ENCODE measurements at regions not wholly inside any gene's neighbourhood (a gene's known extent, or its start where the extent isn't known, plus 50 kb on each side); places are given as distances from the start of the nearest gene placed in this dataset.
"Not testable (repeated sequence)": the region's sequence is repeated elsewhere in the genome, so short reads cannot be mapped to it uniquely, and the experiment has no call there.

- intact Hi-C loops (cut with DNase I; ENCODE audit: low total_unique reads), result no loop called here
- no peaks in the 10 kb centered on the region for H3K4me1 ChIP-seq
- no peaks in the 10 kb centered on the region for H3K27me3 ChIP-seq
- H3K9me3 ChIP-seq, result no peaks in the 10 kb centered on the region
- no peak for DNase-seq
- H3K36me3 ChIP-seq, result no peaks in the 10 kb centered on the region
- in situ Hi-C loops (cut with MboI; ENCODE audit: low pct_ligation_motif_present in 1 of 4, low pct_unique_long_range_greater_than_20kb in 1 of 4, low sequenced_read_pairs in 3 of 4), result loop anchor here in 3 of 4 donors (25.0 kb wide), 1 partner anchor 374 kb away; no protein-coding TSS in a partner anchor
- TF ChIP-seq POLR2AphosphoS5 (IDR thresholded peaks at IDR 0.05) (no peak), POLR2A (IDR thresholded peaks at IDR 0.05) (no peak), CTCF (IDR thresholded peaks at IDR 0.05) (no peak), EP300 (IDR thresholded peaks at IDR 0.05; ENCODE audit: low read depth) (no peak)
- WGBS, 2 donors (ENCODE audit: low coverage in 1 of 2), result 57 to 94% methylated on average over 2 to 3 of the region's 3 CpGs
- no peak overlapping the region for H3K27ac ChIP-seq
- H3K4me3 ChIP-seq, result no peak overlapping the region
These were observed 207.4 kb downstream of the RBM46 start for GRCh38 chr4:154988511-154988910.

GRCh38 chr4:154989511-154989910 lies 208.4 kb downstream of the RBM46 start:
- DNase-seq, result no peak
- no peak for TF ChIP-seq CTCF (IDR thresholded peaks at IDR 0.05)
- TF ChIP-seq EP300 (IDR thresholded peaks at IDR 0.05; ENCODE audit: low read depth), result no peak
- TF ChIP-seq POLR2AphosphoS5 (IDR thresholded peaks at IDR 0.05), result no peak
- TF ChIP-seq POLR2A (IDR thresholded peaks at IDR 0.05), result no peak
- WGBS, 2 donors (ENCODE audit: low coverage in 1 of 2), result 76 to 84% methylated on average over 6 of the region's 6 CpGs
- H3K36me3 ChIP-seq, result no peaks in the 10 kb centered on the region
- intact Hi-C loops (cut with DNase I; ENCODE audit: low total_unique reads), result no loop called here
- no peaks in the 10 kb centered on the region for H3K9me3 ChIP-seq
- no peak overlapping the region for H3K27ac ChIP-seq
- no peaks in the 10 kb centered on the region for H3K4me1 ChIP-seq
- H3K27me3 ChIP-seq, result no peaks in the 10 kb centered on the region
- H3K4me3 ChIP-seq, result no peak overlapping the region
- in situ Hi-C loops (cut with MboI; ENCODE audit: low pct_ligation_motif_present in 1 of 4, low pct_unique_long_range_greater_than_20kb in 1 of 4, low sequenced_read_pairs in 3 of 4), result loop anchor here in 3 of 4 donors (25.0 kb wide), 1 partner anchor 373 kb away; no protein-coding TSS in a partner anchor

GRCh38 chr4:154997866-154998265 lies 210.6 kb upstream of the NPY2R start:
- H3K27me3 ChIP-seq; H3K4me1 ChIP-seq; DNase-seq; H3K27ac ChIP-seq; H3K36me3 ChIP-seq; H3K9me3 ChIP-seq; intact Hi-C loops (cut with DNase I; ENCODE audit: low total_unique reads); H3K4me3 ChIP-seq: not testable (repeated sequence)
- in situ Hi-C loops (cut with MboI; ENCODE audit: low pct_ligation_motif_present in 1 of 4, low pct_unique_long_range_greater_than_20kb in 1 of 4, low sequenced_read_pairs in 3 of 4), result loop anchor here in 3 of 4 donors (25.0 kb wide), 1 partner anchor 364 kb away; no protein-coding TSS in a partner anchor
- whole genome bisulfite sequencing, 2 donors (ENCODE audit: low coverage in 1 of 2), result 62 to 72% methylated on average over 4 to 5 of the region's 5 CpGs

GRCh38 chr4:154998284-154998683 lies 210.2 kb upstream of the NPY2R start:
- no peak for TF ChIP-seq CTCF (IDR thresholded peaks at IDR 0.05)
- no peak for TF ChIP-seq POLR2A (IDR thresholded peaks at IDR 0.05)
- no peak for TF ChIP-seq EP300 (IDR thresholded peaks at IDR 0.05; ENCODE audit: low read depth)
- TF ChIP-seq POLR2AphosphoS5 (IDR thresholded peaks at IDR 0.05), result no peak
- Histone ChIP-seq H3K27ac (no peak overlapping the region), H3K27me3 (no peaks in the 10 kb centered on the region), H3K36me3 (no peaks in the 10 kb centered on the region), H3K9me3 (no peaks in the 10 kb centered on the region), H3K4me3 (no peak overlapping the region), H3K4me1 (no peaks in the 10 kb centered on the region)
- WGBS, 2 donors (ENCODE audit: low coverage in 1 of 2), result 75 to 83% methylated on average over 2 to 3 of the region's 3 CpGs
- in situ Hi-C loops (cut with MboI; ENCODE audit: low pct_ligation_motif_present in 1 of 4, low pct_unique_long_range_greater_than_20kb in 1 of 4, low sequenced_read_pairs in 3 of 4) (loop anchor here in 3 of 4 donors (25.0 kb wide), 1 partner anchor 364 kb away; no protein-coding TSS in a partner anchor), intact Hi-C loops (cut with DNase I; ENCODE audit: low total_unique reads) (no loop called here)
- DNase-seq, result no peak

GRCh38 chr4:154998773-154999172 lies 209.7 kb upstream of the NPY2R start:
- 79 to 88% methylated on average over 1 of the region's 1 CpG for WGBS, 2 donors (ENCODE audit: low coverage in 1 of 2)
- no peaks in the 10 kb centered on the region for H3K9me3 ChIP-seq
- no peaks in the 10 kb centered on the region for H3K36me3 ChIP-seq
- no peak overlapping the region for H3K4me3 ChIP-seq
- intact Hi-C loops (cut with DNase I; ENCODE audit: low total_unique reads), result no loop called here
- no peak for DNase-seq
- no peaks in the 10 kb centered on the region for H3K27me3 ChIP-seq
- TF ChIP-seq POLR2AphosphoS5 (IDR thresholded peaks at IDR 0.05), result no peak
- no peak for TF ChIP-seq POLR2A (IDR thresholded peaks at IDR 0.05)
- TF ChIP-seq EP300 (IDR thresholded peaks at IDR 0.05; ENCODE audit: low read depth), result no peak
- H3K27ac ChIP-seq, result no peak overlapping the region
- no peaks in the 10 kb centered on the region for H3K4me1 ChIP-seq
- in situ Hi-C loops (cut with MboI; ENCODE audit: low pct_ligation_motif_present in 1 of 4, low pct_unique_long_range_greater_than_20kb in 1 of 4, low sequenced_read_pairs in 3 of 4), result loop anchor here in 3 of 4 donors (25.0 kb wide), 1 partner anchor 364 kb away; no protein-coding TSS in a partner anchor
